Thyroid gland (tissue), 4 donors: ENCODE measurements at regions not wholly inside any gene's neighbourhood (a gene's known extent, or its start where the extent isn't known, plus 50 kb on each side); places are given as distances from the start of the nearest gene placed in this dataset.

ENCODE experiments used
- POLR2A ChIP-seq, 2 donors: fragments of 450-650 bp; IDR thresholded peaks; one replicate each; pipeline ENCODE4 v1.6.1; 2017; ENCODE audit warnings: antibody characterized with exemption in 2 of 2, mild to moderate bottlenecking in 2 of 2, moderate library complexity in 1 of 2
- TF ChIP-seq, protein P1 (sequence below), 6 experiments: fragments of 200-600 bp in 3 of 6; fragments of 450-650 bp in 3 of 6; sonication (generic) in 3 of 6; IDR thresholded peaks; one replicate each; pipeline ENCODE4 v1.5.1; 2016 to 2019; ENCODE audit warnings: antibody characterized with exemption in 6 of 6, mild to moderate bottlenecking in 2 of 6, inconsistent platforms in 1 of 6, moderate library complexity in 1 of 6

DNA sequence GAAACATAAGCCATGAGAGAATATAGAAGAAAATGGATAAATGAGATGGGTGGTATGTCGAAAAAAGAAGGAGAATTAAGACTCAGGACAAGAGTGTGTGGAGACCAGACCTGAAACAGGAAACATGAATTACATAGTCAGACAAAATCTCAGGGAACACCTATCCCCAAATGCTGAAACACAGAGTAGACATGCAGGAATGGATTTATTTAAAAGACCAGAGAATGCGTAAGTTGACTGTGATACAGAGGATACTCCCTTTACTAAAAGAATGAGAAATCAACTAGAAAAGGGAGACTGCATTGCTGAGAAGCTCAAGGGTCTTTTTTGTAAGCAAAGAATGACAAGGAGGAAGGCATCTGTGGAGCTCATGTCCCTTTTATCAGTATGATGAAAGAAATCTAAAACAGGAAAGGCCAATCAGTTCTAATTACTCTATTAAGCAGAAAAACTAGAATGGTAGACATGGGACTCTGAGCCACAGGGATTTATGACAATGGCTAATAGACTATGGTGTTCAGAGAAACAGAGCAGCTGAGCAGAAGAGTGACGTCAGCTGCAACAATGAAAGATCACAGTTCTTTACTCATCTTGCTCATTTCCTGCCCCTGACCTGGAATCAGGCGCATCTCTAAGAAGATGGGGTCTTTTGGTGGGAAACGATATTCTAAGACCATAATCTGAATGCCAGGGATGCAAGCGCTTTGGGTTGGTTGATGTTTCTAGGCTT is 138.9 kb upstream of the DHRS4 start:
- TF ChIP-seq POLR2A (IDR thresholded peaks at IDR 0.05), result no peak
- TF ChIP-seq, protein P1, sequence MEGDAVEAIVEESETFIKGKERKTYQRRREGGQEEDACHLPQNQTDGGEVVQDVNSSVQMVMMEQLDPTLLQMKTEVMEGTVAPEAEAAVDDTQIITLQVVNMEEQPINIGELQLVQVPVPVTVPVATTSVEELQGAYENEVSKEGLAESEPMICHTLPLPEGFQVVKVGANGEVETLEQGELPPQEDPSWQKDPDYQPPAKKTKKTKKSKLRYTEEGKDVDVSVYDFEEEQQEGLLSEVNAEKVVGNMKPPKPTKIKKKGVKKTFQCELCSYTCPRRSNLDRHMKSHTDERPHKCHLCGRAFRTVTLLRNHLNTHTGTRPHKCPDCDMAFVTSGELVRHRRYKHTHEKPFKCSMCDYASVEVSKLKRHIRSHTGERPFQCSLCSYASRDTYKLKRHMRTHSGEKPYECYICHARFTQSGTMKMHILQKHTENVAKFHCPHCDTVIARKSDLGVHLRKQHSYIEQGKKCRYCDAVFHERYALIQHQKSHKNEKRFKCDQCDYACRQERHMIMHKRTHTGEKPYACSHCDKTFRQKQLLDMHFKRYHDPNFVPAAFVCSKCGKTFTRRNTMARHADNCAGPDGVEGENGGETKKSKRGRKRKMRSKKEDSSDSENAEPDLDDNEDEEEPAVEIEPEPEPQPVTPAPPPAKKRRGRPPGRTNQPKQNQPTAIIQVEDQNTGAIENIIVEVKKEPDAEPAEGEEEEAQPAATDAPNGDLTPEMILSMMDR (IDR thresholded peaks at IDR 0.05), result no peak
